ENCODE measurements at regions not wholly inside any gene's neighbourhood (a gene's known extent, or its start where the extent isn't known, plus 50 kb on each side); places are given as distances from the start of the nearest gene placed in this dataset.

- no peak for DNase-seq (ENCODE audit: low spot score)
- TF ChIP-seq, protein P1, sequence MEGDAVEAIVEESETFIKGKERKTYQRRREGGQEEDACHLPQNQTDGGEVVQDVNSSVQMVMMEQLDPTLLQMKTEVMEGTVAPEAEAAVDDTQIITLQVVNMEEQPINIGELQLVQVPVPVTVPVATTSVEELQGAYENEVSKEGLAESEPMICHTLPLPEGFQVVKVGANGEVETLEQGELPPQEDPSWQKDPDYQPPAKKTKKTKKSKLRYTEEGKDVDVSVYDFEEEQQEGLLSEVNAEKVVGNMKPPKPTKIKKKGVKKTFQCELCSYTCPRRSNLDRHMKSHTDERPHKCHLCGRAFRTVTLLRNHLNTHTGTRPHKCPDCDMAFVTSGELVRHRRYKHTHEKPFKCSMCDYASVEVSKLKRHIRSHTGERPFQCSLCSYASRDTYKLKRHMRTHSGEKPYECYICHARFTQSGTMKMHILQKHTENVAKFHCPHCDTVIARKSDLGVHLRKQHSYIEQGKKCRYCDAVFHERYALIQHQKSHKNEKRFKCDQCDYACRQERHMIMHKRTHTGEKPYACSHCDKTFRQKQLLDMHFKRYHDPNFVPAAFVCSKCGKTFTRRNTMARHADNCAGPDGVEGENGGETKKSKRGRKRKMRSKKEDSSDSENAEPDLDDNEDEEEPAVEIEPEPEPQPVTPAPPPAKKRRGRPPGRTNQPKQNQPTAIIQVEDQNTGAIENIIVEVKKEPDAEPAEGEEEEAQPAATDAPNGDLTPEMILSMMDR (IDR thresholded peaks at IDR 0.05; ENCODE audit: extremely low read depth, missing control alignments): no peak
Measured at GRCh38 chr1:36599828-36600227, 117.1 kb upstream of the CSF3R start.

DNA sequence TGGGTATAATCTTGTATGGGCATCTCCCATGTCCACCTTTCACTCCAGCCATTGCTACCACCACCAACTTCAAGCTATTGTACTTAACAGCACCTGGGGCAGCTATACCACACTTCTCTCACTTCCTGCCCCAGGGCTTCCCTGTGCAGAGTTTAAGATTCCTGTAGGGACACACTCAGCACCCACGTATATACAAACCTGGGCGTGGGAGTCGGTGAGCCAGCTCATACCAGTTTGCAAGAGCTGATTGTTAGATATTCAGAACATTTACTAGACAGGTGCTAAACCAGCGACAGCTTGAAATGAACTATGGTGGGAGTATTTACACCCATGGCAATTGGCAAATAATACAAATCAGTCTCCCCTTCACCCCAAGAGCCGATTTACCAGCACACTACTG lies 114.8 kb upstream of the CSF3R start:
- DNase-seq (ENCODE audit: low spot score): no peak
- TF ChIP-seq, protein P1 (IDR thresholded peaks at IDR 0.05; ENCODE audit: extremely low read depth, missing control alignments): no peak

- no peak for DNase-seq (ENCODE audit: low spot score)
- TF ChIP-seq, protein P1 (IDR thresholded peaks at IDR 0.05; ENCODE audit: extremely low read depth, missing control alignments): no peak
Measured at GRCh38 chr1:36595921-36596320, 113.2 kb upstream of the CSF3R start.

DNA sequence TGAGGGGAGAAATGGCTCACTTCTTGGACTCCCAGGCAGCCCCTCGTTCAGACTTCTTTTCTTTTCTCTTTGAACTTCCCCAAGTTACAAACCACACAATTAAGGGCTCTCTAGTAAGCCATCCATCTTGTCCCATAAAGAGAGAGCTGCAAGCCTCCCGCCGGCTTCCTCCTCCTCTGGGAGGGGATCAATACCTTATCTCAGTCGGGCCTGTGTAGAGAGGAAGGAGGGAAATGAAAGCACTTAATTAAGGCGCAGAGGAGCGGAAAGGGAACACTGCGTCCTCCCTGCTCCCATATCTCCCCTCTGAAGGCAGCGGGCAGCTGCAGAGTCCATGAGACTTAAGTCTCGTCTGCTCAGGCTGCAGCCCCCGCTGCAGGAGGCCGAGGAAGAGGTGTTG lies 112.6 kb upstream of the CSF3R start:
- TF ChIP-seq, protein P1 (IDR thresholded peaks at IDR 0.05; ENCODE audit: extremely low read depth, missing control alignments): no peak
- no peak for DNase-seq (ENCODE audit: low spot score)

- TF ChIP-seq, protein P1 (IDR thresholded peaks at IDR 0.05; ENCODE audit: extremely low read depth, missing control alignments): no peak
- no peak for DNase-seq (ENCODE audit: low spot score)
Measured at GRCh38 chr1:36594023-36594422, 111.3 kb upstream of the CSF3R start.

DNA sequence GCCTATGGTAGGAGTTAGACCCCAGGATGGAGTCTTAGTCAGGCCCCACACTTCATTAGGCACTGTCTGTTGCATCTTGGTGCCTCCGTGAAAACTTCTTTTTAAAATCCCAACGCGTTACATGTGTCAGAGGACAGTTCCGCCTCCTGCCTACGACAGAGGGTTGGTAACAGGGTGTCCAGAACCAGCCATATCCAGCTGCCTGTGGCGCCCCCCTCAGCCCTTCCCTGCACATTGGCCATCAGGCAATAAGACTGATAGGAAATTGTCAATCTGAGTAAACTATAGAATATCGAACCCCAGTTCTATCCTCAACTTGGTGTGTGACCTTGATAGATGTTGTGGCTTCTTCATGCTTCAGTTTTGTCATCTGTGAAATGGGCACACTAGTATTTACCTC lies 108.6 kb upstream of the CSF3R start:
- TF ChIP-seq, protein P1 (IDR thresholded peaks at IDR 0.05; ENCODE audit: extremely low read depth, missing control alignments): no peak
- DNase-seq (ENCODE audit: low spot score): no peak

DNA sequence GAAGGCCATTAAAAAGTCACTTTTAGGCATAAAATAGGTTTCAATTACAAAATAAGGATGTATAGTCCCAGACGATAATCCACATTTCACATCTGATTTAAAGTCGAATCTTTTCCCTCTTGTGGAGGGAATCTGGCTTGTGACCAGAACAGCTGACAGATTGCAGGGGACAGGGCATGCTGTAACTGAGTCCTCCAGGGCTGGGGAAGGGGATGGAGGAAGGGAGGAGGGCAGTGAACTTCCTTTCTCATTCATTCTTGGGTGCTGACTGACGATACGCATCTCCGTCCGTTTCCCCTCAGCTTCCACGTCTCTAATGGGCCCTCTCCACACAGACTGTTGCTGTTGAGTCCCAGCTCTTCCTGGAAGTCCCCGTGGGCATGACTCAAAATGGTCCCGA lies 108.1 kb upstream of the CSF3R start:
- DNase-seq (ENCODE audit: low spot score): no peak
- TF ChIP-seq, protein P1 (IDR thresholded peaks at IDR 0.05; ENCODE audit: extremely low read depth, missing control alignments): no peak

All from GM20000 (cell line).